ENCODE measurements at regions not wholly inside any gene's neighbourhood (a gene's known extent, or its start where the extent isn't known, plus 50 kb on each side); places are given as distances from the start of the nearest gene placed in this dataset.

DNA sequence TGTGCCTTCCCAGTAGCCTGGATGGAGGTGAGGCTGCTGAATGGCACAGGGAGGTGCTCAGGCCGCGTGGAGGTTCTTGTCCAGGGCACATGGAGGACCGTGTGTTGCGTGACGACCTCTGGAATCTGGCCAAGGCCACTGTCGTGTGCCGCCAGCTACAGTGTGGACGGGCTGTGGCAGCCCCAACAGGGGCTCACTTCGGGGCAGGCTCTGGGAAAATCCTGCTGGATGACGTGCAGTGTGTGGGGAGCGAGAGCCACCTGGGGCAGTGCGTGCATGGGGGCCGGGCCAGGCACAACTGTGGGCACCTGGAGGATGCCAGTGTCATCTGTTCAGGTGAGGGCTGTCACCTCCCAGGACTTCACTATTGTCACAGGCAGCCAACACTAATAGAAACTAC is 50.2 kb upstream of the C10orf120 start:
- Histone ChIP-seq H3K4me3 (no peak overlapping the region), H3K9me3 (no peaks in the 10 kb centered on the region), H3K27me3 (no peaks in the 10 kb centered on the region), H3K4me1 (no peaks in the 10 kb centered on the region), H3K36me3 (no peaks in the 10 kb centered on the region), H3K27ac (no peak overlapping the region)
- ATAC-seq (no peak), DNase-seq (no peak)
- in situ Hi-C loops (cut with MboI; ENCODE audit: low sequenced_read_pairs in 4 of 4) (no loop called here), intact Hi-C loops (cut with DNase I; ENCODE audit: low total_unique reads) (no loop called here)
- TF ChIP-seq POLR2A (IDR thresholded peaks at IDR 0.05): no peak
- TF ChIP-seq, protein P1, sequence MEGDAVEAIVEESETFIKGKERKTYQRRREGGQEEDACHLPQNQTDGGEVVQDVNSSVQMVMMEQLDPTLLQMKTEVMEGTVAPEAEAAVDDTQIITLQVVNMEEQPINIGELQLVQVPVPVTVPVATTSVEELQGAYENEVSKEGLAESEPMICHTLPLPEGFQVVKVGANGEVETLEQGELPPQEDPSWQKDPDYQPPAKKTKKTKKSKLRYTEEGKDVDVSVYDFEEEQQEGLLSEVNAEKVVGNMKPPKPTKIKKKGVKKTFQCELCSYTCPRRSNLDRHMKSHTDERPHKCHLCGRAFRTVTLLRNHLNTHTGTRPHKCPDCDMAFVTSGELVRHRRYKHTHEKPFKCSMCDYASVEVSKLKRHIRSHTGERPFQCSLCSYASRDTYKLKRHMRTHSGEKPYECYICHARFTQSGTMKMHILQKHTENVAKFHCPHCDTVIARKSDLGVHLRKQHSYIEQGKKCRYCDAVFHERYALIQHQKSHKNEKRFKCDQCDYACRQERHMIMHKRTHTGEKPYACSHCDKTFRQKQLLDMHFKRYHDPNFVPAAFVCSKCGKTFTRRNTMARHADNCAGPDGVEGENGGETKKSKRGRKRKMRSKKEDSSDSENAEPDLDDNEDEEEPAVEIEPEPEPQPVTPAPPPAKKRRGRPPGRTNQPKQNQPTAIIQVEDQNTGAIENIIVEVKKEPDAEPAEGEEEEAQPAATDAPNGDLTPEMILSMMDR (IDR thresholded peaks at IDR 0.05 in 4 of 5, conservative IDR thresholded peaks at IDR 0.05 in 1 of 5): no peak
